Upper lobe of left lung (tissue), 6 donors: ENCODE measurements at regions not wholly inside any gene's neighbourhood (a gene's known extent, or its start where the extent isn't known, plus 50 kb on each side); places are given as distances from the start of the nearest gene placed in this dataset.

ENCODE experiments used
- ATAC-seq, 2 donors: fragments of 200-7000 bp; cut with Tn5 transposase; one replicate each; pipeline ENCODE4 v1.9.1; 2022; ENCODE audit warnings: mild to moderate bottlenecking in 2 of 2, moderate library complexity in 2 of 2; ENCODE audit not compliant: low FRiP score in 2 of 2
- DNase-seq, 2 donors: peaks; one replicate each; pipeline ENCODE4 v3.0.0-alpha.2; 2019 to 2020
- H3K27ac ChIP-seq, 4 donors: fragments of 200-600 bp; sonication (generic); one replicate each; pipeline ENCODE4 v1.5.1; 2016 to 2019
- H3K27me3 ChIP-seq, 4 donors: fragments of 200-600 bp; sonication (generic); one replicate each; pipeline ENCODE4 v1.5.1; 2017 to 2019
- H3K36me3 ChIP-seq, 4 donors: fragments of 200-600 bp; sonication (generic); one replicate each; pipeline ENCODE4 v1.5.1; 2016 to 2019
- H3K4me1 ChIP-seq, 4 donors: fragments of 200-600 bp; sonication (generic); one replicate each; pipeline ENCODE4 v1.5.1; 2018 to 2019
- H3K4me3 ChIP-seq, 4 donors: fragments of 200-600 bp; sonication (generic); one replicate each; pipeline ENCODE4 v1.5.1; 2017 to 2019; ENCODE audit warnings: mild to moderate bottlenecking in 2 of 4, moderate library complexity in 1 of 4
- H3K9me3 ChIP-seq, 4 donors: fragments of 200-600 bp; sonication (generic); one replicate each; pipeline ENCODE4 v1.5.1; 2018 to 2019
- EP300 ChIP-seq, 4 donors: sonication (generic); formaldehyde crosslinking; IDR thresholded peaks; one replicate each; pipeline ENCODE4 v1.5.1; 2017; ENCODE audit warnings: antibody characterized with exemption in 4 of 4, control low read depth in 2 of 4
- POLR2A ChIP-seq, 4 donors: fragments of 450-650 bp; IDR thresholded peaks; one replicate each; pipeline ENCODE4 v1.5.1; 2016 to 2017; ENCODE audit warnings: antibody characterized with exemption in 4 of 4, mild to moderate bottlenecking in 2 of 4
- POLR2AphosphoS5 ChIP-seq, 2 donors: sonication (generic); formaldehyde crosslinking; IDR thresholded peaks; one replicate each; pipeline ENCODE4 v1.5.1; 2017; ENCODE audit warnings: antibody characterized with exemption in 2 of 2
- WGBS, 2 donors: methylation state at CpG; one replicate each; pipeline ENCODE4 v1.1.5; 2017 to 2018; 5-methylcytosine and 5-hydroxymethylcytosine counted together
- TF ChIP-seq, protein P1 (sequence below), 6 experiments: fragments of 450-650 bp in 4 of 6; fragments of 200-600 bp in 2 of 6; sonication (generic) in 2 of 6; IDR thresholded peaks; one replicate each; pipeline ENCODE4 v1.5.1; 2016 to 2019; ENCODE audit warnings: antibody characterized with exemption in 6 of 6
- donor health status: DM: no; HTN: no; CAD: no; lungs with moderate emphysema.
- donor health status: DM: no; HTN: yes; CAD: no; lungs with severe emphysema.

DNA sequence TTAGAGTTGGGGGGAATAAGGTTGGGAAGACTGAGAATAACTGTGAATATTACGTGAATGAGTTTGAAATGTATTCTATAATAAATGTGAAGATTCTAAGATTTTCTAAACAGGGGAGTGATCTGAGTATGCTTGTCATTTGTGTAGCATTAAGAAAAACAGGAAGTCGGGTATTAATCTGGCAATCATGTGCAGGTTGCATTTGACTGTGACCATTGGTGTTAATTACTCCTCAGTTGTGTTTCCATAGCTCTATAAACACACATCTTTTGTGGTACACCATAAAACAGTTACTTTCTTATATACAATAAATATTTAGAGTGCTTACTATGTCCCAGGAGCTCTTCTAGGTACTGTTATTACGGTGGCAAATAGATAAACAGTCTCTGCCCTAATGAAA, 434.4 kb upstream of the PDE3A start:
- H3K4me1 ChIP-seq = no peaks in the 10 kb centered on the region
- WGBS, 2 donors = 75 to 82% methylated on average over 3 of the region's 3 CpGs
- H3K27me3 ChIP-seq = no peaks in the 10 kb centered on the region
- no peak overlapping the region for H3K4me3 ChIP-seq
- no peaks in the 10 kb centered on the region for H3K9me3 ChIP-seq
- H3K27ac ChIP-seq = no peak overlapping the region
- H3K36me3 ChIP-seq = no peaks in the 10 kb centered on the region
- TF ChIP-seq EP300 (IDR thresholded peaks at IDR 0.05) (no peak), POLR2AphosphoS5 (IDR thresholded peaks at IDR 0.05) (no peak), POLR2A (IDR thresholded peaks at IDR 0.05) (no peak)
- TF ChIP-seq, protein P1, sequence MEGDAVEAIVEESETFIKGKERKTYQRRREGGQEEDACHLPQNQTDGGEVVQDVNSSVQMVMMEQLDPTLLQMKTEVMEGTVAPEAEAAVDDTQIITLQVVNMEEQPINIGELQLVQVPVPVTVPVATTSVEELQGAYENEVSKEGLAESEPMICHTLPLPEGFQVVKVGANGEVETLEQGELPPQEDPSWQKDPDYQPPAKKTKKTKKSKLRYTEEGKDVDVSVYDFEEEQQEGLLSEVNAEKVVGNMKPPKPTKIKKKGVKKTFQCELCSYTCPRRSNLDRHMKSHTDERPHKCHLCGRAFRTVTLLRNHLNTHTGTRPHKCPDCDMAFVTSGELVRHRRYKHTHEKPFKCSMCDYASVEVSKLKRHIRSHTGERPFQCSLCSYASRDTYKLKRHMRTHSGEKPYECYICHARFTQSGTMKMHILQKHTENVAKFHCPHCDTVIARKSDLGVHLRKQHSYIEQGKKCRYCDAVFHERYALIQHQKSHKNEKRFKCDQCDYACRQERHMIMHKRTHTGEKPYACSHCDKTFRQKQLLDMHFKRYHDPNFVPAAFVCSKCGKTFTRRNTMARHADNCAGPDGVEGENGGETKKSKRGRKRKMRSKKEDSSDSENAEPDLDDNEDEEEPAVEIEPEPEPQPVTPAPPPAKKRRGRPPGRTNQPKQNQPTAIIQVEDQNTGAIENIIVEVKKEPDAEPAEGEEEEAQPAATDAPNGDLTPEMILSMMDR (IDR thresholded peaks at IDR 0.05) = no peak
- ATAC-seq (no peak), DNase-seq (no peak)

DNA sequence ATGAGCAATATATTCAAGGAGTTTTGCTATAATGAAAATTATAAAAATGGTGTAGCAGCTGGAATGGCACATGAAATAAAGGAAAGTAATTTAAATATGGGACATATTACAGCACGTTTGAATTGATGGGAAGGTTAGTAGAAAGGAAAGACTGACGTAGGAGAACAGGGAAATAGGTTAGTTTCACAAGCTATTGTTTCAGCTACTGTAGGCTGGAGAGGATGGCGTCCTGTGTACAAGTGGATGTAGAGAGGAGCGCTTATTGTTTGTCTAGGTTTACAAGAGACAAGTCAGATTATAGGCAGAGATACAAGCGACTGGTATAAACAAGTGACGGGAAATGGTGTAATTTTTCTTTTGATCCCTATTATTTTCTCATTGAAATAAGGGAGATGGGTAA, 431.2 kb upstream of the PDE3A start:
- DNase-seq = no peak
- TF ChIP-seq POLR2AphosphoS5 (IDR thresholded peaks at IDR 0.05) (no peak), POLR2A (IDR thresholded peaks at IDR 0.05) (no peak), EP300 (IDR thresholded peaks at IDR 0.05) (no peak)
- TF ChIP-seq, protein P1 (IDR thresholded peaks at IDR 0.05) = no peak

DNA sequence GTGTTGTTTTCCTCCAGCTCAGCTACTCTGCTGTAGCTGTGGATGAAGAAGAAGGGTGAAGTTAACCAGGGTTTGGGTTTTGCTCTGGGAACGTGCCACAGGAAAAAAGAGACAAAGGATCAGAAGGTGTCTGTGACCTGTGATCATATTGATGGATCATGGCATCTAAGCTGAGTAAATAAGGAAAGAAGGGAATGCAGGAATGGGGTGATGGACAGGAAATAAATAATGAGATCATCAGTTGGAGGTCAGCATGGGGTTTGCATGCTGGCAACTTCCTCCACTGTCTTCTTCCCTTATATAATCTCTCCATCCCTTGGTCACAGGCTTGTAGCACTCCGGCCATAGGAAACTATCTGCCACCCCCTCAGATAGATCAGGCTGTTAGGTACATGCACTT, 430.3 kb upstream of the PDE3A start:
- no peaks in the 10 kb centered on the region for H3K36me3 ChIP-seq
- H3K27me3 ChIP-seq = no peaks in the 10 kb centered on the region
- ATAC-seq (no peak), DNase-seq (no peak)
- H3K4me1 ChIP-seq = no peaks in the 10 kb centered on the region
- no peak overlapping the region for H3K4me3 ChIP-seq
- no peaks in the 10 kb centered on the region for H3K9me3 ChIP-seq
- TF ChIP-seq, protein P1 (IDR thresholded peaks at IDR 0.05) = no peak
- TF ChIP-seq POLR2A (IDR thresholded peaks at IDR 0.05) (no peak), EP300 (IDR thresholded peaks at IDR 0.05) (no peak), POLR2AphosphoS5 (IDR thresholded peaks at IDR 0.05) (no peak)
- 66 to 69% methylated on average over 2 of the region's 2 CpGs for WGBS, 2 donors
- no peak overlapping the region for H3K27ac ChIP-seq

More for the DNA sequence above, 431.2 kb upstream of the PDE3A start:
- H3K27ac ChIP-seq = no peak overlapping the region
- H3K4me3 ChIP-seq = no peak overlapping the region
- H3K9me3 ChIP-seq = no peaks in the 10 kb centered on the region
- no peaks in the 10 kb centered on the region for H3K36me3 ChIP-seq
- no peak for ATAC-seq
- WGBS, 2 donors = 66 to 72% methylated on average over 6 of the region's 6 CpGs
- no peaks in the 10 kb centered on the region for H3K4me1 ChIP-seq
- no peaks in the 10 kb centered on the region for H3K27me3 ChIP-seq

DNA sequence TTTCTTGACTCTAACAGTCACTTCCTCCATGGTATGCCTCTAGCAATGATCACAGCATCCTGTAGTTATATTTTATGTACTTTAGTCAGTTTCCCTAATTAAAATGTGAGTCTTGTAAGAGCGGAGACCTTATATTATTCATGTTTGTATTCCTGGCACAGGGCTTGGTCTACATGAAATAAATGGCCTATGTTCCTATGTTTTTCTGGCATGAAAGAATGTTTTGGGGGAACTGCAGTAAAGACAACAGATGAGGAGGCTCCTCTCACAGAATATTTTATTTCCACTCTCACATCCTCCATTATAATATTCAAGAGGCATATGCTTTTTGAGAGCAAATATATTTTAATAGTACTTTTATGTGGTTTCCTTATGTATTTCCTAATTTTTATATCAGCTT, 429.8 kb upstream of the PDE3A start:
- Histone ChIP-seq H3K36me3 (no peaks in the 10 kb centered on the region), H3K4me1 (no peaks in the 10 kb centered on the region), H3K4me3 (no peak overlapping the region), H3K27ac (no peak overlapping the region), H3K27me3 (no peaks in the 10 kb centered on the region), H3K9me3 (no peaks in the 10 kb centered on the region)
- TF ChIP-seq POLR2AphosphoS5 (IDR thresholded peaks at IDR 0.05) = no peak
- TF ChIP-seq, protein P1 (IDR thresholded peaks at IDR 0.05) = no peak
- TF ChIP-seq EP300 (IDR thresholded peaks at IDR 0.05) = no peak
- TF ChIP-seq POLR2A (IDR thresholded peaks at IDR 0.05) = no peak
- WGBS, 2 donors = 83 to 93% methylated on average over 1 of the region's 1 CpG
- ATAC-seq (no peak), DNase-seq (no peak)

DNA sequence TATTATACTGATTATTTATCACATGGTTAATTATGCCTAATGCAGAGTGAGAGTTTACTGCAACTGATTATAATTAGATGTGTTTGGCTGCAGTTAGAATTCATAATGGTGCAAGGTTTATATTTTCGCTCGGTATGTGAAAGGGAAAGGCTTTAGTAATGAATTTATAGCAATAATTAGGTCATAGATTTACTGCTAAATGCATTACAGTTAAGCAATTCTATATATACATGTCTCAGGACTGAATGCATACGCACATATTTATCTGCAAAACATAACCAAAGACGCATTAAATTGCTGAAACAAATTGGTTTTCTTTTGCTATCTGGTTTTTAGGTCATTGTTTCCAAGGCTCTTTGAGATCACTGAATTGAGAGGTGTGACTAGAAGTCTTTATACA, 428.1 kb upstream of the PDE3A start:
- Histone ChIP-seq H3K4me3 (no peak overlapping the region), H3K27me3 (no peaks in the 10 kb centered on the region), H3K4me1 (no peaks in the 10 kb centered on the region), H3K27ac (no peak overlapping the region), H3K9me3 (no peaks in the 10 kb centered on the region), H3K36me3 (no peaks in the 10 kb centered on the region)
- 85 to 91% methylated on average over 4 of the region's 4 CpGs for WGBS, 2 donors
- ATAC-seq = no peak
- no peak for DNase-seq
- TF ChIP-seq POLR2AphosphoS5 (IDR thresholded peaks at IDR 0.05) = no peak
- TF ChIP-seq, protein P1 (IDR thresholded peaks at IDR 0.05) = no peak
- TF ChIP-seq POLR2A (IDR thresholded peaks at IDR 0.05) = no peak
- no peak for TF ChIP-seq EP300 (IDR thresholded peaks at IDR 0.05)
